Activated CD8-positive, alpha-beta T cell treated with anti-CD3 and anti-CD28 coated beads for 36 hours (primary cell): ENCODE measurements at regions not wholly inside any gene's neighbourhood (a gene's known extent, or its start where the extent isn't known, plus 50 kb on each side); places are given as distances from the start of the nearest gene placed in this dataset.

Source experiments
- ATAC-seq: fragments of 200-7000 bp; cut with Tn5 transposase; one replicate; pipeline ENCODE4 v1.10.0; 2021; ENCODE audit warnings: mild to moderate bottlenecking, moderate library complexity
- CTCF ChIA-PET: fragments of 350-600 bp; sonication (Branson Sonifier 250); formaldehyde crosslinking; loops from one replicate; lab custom pipeline; 2021; ENCODE audit warnings: antibody characterized with exemption; lab: Charles Lee
- POLR2A ChIA-PET: fragments of 350-600 bp; sonication (Branson Sonifier 250); formaldehyde crosslinking; loops from one replicate; lab custom pipeline; 2021; ENCODE audit warnings: antibody characterized with exemption; lab: Charles Lee
- DNase-seq: peaks from one replicate; pipeline ENCODE4 v3.0.0-alpha.2; 2020
- H3K27ac Mint-ChIP-seq: one replicate; pipeline ENCODE4 v1.8.0; 2021; ENCODE audit warnings: mild to moderate bottlenecking, mixed read lengths
- H3K27me3 Mint-ChIP-seq: one replicate; pipeline ENCODE4 v1.8.0; 2021; ENCODE audit warnings: mixed read lengths
- H3K36me3 Mint-ChIP-seq: one replicate; pipeline ENCODE4 v1.8.0; 2021; ENCODE audit warnings: low read depth, mixed read lengths
- H3K4me1 Mint-ChIP-seq: one replicate; pipeline ENCODE4 v1.8.0; 2021; ENCODE audit warnings: low read depth, mixed read lengths
- H3K4me3 Mint-ChIP-seq: one replicate; pipeline ENCODE4 v1.8.0; 2021; ENCODE audit warnings: mild to moderate bottlenecking, moderate library complexity, mixed read lengths
- H3K9me3 Mint-ChIP-seq: one replicate; pipeline ENCODE4 v1.8.0; 2021; ENCODE audit warnings: mixed read lengths
- CTCF ChIP-seq: fragments of 200-600 bp; IDR thresholded peaks from one replicate; pipeline ENCODE4 v1.8.0; 2022; ENCODE audit warnings: antibody characterized with exemption, mild to moderate bottlenecking
- intact Hi-C: fragments of 100-400 bp; cut with micrococcal nuclease; formaldehyde crosslinking; loops from one replicate; pipeline ENCODE4 v1.10.0; 2022

- Mint-ChIP-seq H3K27me3 (no peaks in the 10 kb centered on the region), H3K36me3 (no peaks in the 10 kb centered on the region), H3K9me3 (peaks cover 12% of the 10 kb centered on the region), H3K4me3 (no peak overlapping the region), H3K4me1 (no peaks in the 10 kb centered on the region), H3K27ac (no peak overlapping the region)
- DNase-seq: no peak
- intact Hi-C loops: no loop called here
- ChIA-PET CTCF (no interaction called here), POLR2A (no interaction called here)
- no peak for TF ChIP-seq CTCF
- ATAC-seq: no peak
These were observed 369.2 kb upstream of the COBL start for GRCh38 chr7:51685794-51686193.

GRCh38 chr7:51680594-51681399 lies 364.2 kb upstream of the COBL start:
- CTCF ChIA-PET: interaction anchor here (1.3 kb wide), 1 partner anchor 18 kb away, joined by 3 read pairs; no protein-coding TSS in a partner anchor
- H3K36me3 Mint-ChIP-seq: no peaks in the 10 kb centered on the region

GRCh38 chr7:51679358-51679757 lies 362.7 kb upstream of the COBL start:
- intact Hi-C loops: no loop called here
- DNase-seq: no peak
- Mint-ChIP-seq H3K4me3 (no peak overlapping the region), H3K27me3 (no peaks in the 10 kb centered on the region), H3K4me1 (no peaks in the 10 kb centered on the region), H3K36me3 (no peaks in the 10 kb centered on the region), H3K27ac (no peak overlapping the region), H3K9me3 (peaks cover 9% of the 10 kb centered on the region)
- POLR2A ChIA-PET: no interaction called here
- ATAC-seq: no peak
- CTCF ChIA-PET: no interaction called here
- no peak for TF ChIP-seq CTCF

More at GRCh38 chr7:51680594-51681399, 364.2 kb upstream of the COBL start:
- no peak for TF ChIP-seq CTCF
- Mint-ChIP-seq H3K4me3 (no peak overlapping the region), H3K4me1 (no peaks in the 10 kb centered on the region), H3K27ac (no peak overlapping the region), H3K9me3 (peaks cover 3% of the 10 kb centered on the region), H3K27me3 (no peaks in the 10 kb centered on the region)
- ATAC-seq (no peak), DNase-seq (no peak)
- intact Hi-C loops: no loop called here
- POLR2A ChIA-PET: no interaction called here

- Mint-ChIP-seq H3K27ac (no peak overlapping the region), H3K4me3 (no peak overlapping the region), H3K36me3 (no peaks in the 10 kb centered on the region), H3K27me3 (no peaks in the 10 kb centered on the region), H3K9me3 (no peaks in the 10 kb centered on the region), H3K4me1 (no peaks in the 10 kb centered on the region)
- TF ChIP-seq CTCF: no peak
- ChIA-PET POLR2A (no interaction called here), CTCF (no interaction called here)
- ATAC-seq: no peak
- intact Hi-C loops: no loop called here
- no peak for DNase-seq
These were observed 350.1 kb upstream of the COBL start for GRCh38 chr7:51666751-51667150.

GRCh38 chr7:51666266-51666665 lies 349.7 kb upstream of the COBL start:
- H3K36me3 Mint-ChIP-seq: no peaks in the 10 kb centered on the region
- no peak for ATAC-seq
- intact Hi-C loops: no loop called here

More at GRCh38 chr7:51666266-51666665, 349.7 kb upstream of the COBL start:
- no peak for TF ChIP-seq CTCF
- no peak overlapping the region for H3K27ac Mint-ChIP-seq
- POLR2A ChIA-PET: no interaction called here
- no peaks in the 10 kb centered on the region for H3K9me3 Mint-ChIP-seq
- H3K27me3 Mint-ChIP-seq: no peaks in the 10 kb centered on the region
- CTCF ChIA-PET: no interaction called here
- H3K4me3 Mint-ChIP-seq: no peak overlapping the region
- no peaks in the 10 kb centered on the region for H3K4me1 Mint-ChIP-seq
- no peak for DNase-seq
